Transverse colon (tissue), 4 donors: ENCODE measurements at regions not wholly inside any gene's neighbourhood (a gene's known extent, or its start where the extent isn't known, plus 50 kb on each side); places are given as distances from the start of the nearest gene placed in this dataset.
"Not testable (repeated sequence)": the region's sequence is repeated elsewhere in the genome, so short reads cannot be mapped to it uniquely, and the experiment has no call there.

Experiments
- DNase-seq: peaks from one replicate; pipeline ENCODE4 v3.0.0-alpha.2; 2019
- H3K27ac ChIP-seq, 4 donors: fragments of 200-600 bp; sonication (generic); 2 replicates each; pipeline ENCODE4 v1.5.1; 2016 to 2018; ENCODE audit warnings: inconsistent platforms in 4 of 4
- H3K27me3 ChIP-seq: fragments of 200-600 bp; sonication (generic); 2 replicates; pipeline ENCODE4 v1.5.1; 2017; ENCODE audit warnings: inconsistent platforms
- H3K36me3 ChIP-seq, 4 donors: fragments of 200-600 bp; sonication (generic); 2 replicates each; pipeline ENCODE4 v1.5.1; 2017 to 2019; ENCODE audit warnings: inconsistent platforms in 4 of 4
- H3K4me1 ChIP-seq, 4 donors: fragments of 200-600 bp; sonication (generic); 2 replicates each; pipeline ENCODE4 v1.5.1; 2017 to 2020; ENCODE audit warnings: inconsistent platforms in 4 of 4
- H3K4me3 ChIP-seq, 4 donors: fragments of 200-600 bp; sonication (generic); 1 replicate in 1 of 4; 2 replicates in 3 of 4; pipeline versions ENCODE4 v1.5.1 to v1.6.1; 2017 to 2019; ENCODE audit warnings: inconsistent platforms in 4 of 4
- H3K9me3 ChIP-seq, 2 donors: fragments of 200-600 bp; sonication (generic); 2 replicates each; pipeline ENCODE4 v1.5.1; 2017 to 2019; ENCODE audit warnings: inconsistent platforms in 2 of 2
- EP300 ChIP-seq: sonication (generic); formaldehyde crosslinking; IDR thresholded peaks from one replicate; pipeline ENCODE4 v1.6.1; 2017; ENCODE audit warnings: antibody characterized with exemption, low read depth
- POLR2A ChIP-seq: fragments of 450-650 bp; IDR thresholded peaks from one replicate; pipeline ENCODE4 v1.6.1; 2016; ENCODE audit warnings: antibody characterized with exemption, mild to moderate bottlenecking, moderate library complexity
- POLR2AphosphoS5 ChIP-seq, 3 donors: sonication (generic); formaldehyde crosslinking; IDR thresholded peaks; one replicate each; pipeline ENCODE4 v1.6.1; 2016; ENCODE audit warnings: antibody characterized with exemption in 3 of 3
- WGBS, 2 donors: methylation state at CpG; one replicate each; pipeline ENCODE4 v1.1.5; 2018; ENCODE audit warnings: low coverage in 1 of 2; 5-methylcytosine and 5-hydroxymethylcytosine counted together
- in situ Hi-C, 4 donors: fragments of 200-750 bp; cut with MboI; loops; one replicate each; pipeline versions ENCODE4 v1.15.0 to v1.15.1; 2017; ENCODE audit warnings: low sequenced_read_pairs in 3 of 4, low pct_ligation_motif_present in 1 of 4, low pct_unique_long_range_greater_than_20kb in 1 of 4
- intact Hi-C: fragments of 100-400 bp; cut with DNase I; formaldehyde crosslinking; loops from one replicate; pipeline ENCODE4 v1.15.1; 2023; ENCODE audit warnings: low total_unique reads
- TF ChIP-seq, protein P1 (sequence below), 5 experiments: fragments of 200-600 bp in 3 of 5; fragments of 450-650 bp in 2 of 5; sonication (generic) in 3 of 5; IDR thresholded peaks; 1 replicate in 2 of 5; 2 replicates in 3 of 5; pipeline ENCODE4 v1.5.1; 2016 to 2017; ENCODE audit warnings: antibody characterized with exemption in 5 of 5, inconsistent platforms in 3 of 5, mild to moderate bottlenecking in 2 of 5, moderate library complexity in 1 of 5

DNA sequence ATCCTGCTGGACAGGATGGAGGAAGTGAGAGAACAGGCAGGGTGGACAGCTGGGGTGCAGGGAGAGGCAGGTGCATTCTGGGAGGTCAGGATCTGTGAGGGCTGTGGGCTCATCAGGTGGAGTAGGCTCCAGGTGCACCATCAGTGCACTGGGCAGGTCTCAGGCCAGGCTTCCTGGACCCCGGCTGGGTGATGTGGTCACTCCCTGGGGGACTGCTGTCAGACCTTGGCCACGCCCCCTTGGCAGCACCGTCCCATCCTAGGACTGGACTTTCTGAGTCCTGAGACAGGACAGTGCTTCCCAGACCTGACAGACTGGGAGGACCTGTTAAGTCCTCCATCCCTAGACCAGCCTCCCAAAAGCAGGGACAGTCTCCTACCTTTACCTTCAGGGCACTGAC lies 626.7 kb upstream of the DEFB115 start:
- TF ChIP-seq POLR2AphosphoS5 (IDR thresholded peaks at IDR 0.05): no peak
- TF ChIP-seq POLR2A: no peak
- TF ChIP-seq, protein P1, sequence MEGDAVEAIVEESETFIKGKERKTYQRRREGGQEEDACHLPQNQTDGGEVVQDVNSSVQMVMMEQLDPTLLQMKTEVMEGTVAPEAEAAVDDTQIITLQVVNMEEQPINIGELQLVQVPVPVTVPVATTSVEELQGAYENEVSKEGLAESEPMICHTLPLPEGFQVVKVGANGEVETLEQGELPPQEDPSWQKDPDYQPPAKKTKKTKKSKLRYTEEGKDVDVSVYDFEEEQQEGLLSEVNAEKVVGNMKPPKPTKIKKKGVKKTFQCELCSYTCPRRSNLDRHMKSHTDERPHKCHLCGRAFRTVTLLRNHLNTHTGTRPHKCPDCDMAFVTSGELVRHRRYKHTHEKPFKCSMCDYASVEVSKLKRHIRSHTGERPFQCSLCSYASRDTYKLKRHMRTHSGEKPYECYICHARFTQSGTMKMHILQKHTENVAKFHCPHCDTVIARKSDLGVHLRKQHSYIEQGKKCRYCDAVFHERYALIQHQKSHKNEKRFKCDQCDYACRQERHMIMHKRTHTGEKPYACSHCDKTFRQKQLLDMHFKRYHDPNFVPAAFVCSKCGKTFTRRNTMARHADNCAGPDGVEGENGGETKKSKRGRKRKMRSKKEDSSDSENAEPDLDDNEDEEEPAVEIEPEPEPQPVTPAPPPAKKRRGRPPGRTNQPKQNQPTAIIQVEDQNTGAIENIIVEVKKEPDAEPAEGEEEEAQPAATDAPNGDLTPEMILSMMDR (IDR thresholded peaks at IDR 0.05): no peak
- no peak for TF ChIP-seq EP300
- H3K9me3 ChIP-seq: peaks cover 0 to 3% of the 10 kb centered on the region in 2 donors
- H3K27me3 ChIP-seq: no peaks in the 10 kb centered on the region
- in situ Hi-C loops: no loop called here
- H3K4me1 ChIP-seq: no peaks in the 10 kb centered on the region
- no peak overlapping the region for H3K27ac ChIP-seq
- intact Hi-C loops: no loop called here
- no peaks in the 10 kb centered on the region for H3K36me3 ChIP-seq
- H3K4me3 ChIP-seq: no peak overlapping the region
- 68% methylated on average over 3 of the region's 3 CpGs; no CpG with 5 or more reads in 1 of the 2 donors for WGBS, 2 donors
- no peak for DNase-seq

DNA sequence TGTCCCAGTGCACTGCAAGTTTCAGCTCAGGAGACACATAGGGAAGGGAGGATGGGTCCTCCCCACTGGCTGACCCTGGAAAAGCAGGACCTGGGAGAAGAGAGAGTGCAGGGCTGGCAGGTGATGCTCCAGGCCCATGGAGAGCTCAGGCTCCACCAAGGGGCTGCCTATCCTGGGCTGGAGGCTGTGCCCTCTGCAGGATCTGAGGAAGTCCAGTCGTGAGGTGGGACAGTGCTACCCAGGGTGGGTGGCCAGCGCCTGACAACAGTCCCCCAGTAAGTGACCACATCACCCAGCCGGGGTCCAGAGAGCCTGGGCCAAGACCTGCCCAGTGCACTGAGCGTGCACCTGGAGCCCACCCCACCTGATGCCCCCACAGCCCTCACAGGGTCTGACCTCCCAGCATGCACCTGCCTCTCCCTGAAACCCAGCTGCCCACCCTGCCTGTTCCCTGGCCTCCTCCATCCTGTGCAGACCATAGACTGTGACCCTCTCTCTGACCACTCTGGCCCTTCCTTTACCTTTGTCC lies 626.1 kb upstream of the DEFB115 start:
- in situ Hi-C loops, DNase-seq, H3K27ac ChIP-seq, H3K36me3 ChIP-seq, H3K4me3 ChIP-seq, H3K4me1 ChIP-seq, H3K27me3 ChIP-seq, intact Hi-C loops, H3K9me3 ChIP-seq: not testable (repeated sequence)
- WGBS, 2 donors: 0% methylated on average over 1 of the region's 4 CpGs; no CpG with 5 or more reads in 1 of the 2 donors

DNA sequence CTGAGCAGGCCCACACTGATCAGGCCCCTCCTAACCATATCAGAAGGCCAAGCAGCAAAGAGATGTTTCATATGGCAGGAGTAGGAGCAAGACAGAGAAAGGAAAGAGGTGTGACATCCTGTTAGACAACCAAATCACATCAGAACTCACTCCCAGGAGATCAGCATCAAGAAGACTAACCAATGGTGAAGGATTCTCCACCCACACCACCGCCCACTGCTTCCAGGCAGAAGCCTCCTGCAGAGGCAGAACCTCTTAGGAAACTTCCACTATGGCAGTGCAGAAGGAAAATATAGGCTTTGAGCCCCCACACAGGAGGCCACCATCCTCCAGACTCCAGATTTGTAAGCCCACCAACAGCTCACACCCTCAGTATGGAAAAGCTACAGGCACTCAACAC lies 624.7 kb upstream of the DEFB115 start:
- intact Hi-C loops: not testable (repeated sequence)
- WGBS, 2 donors: 47 to 86% methylated on average over 1 of the region's 1 CpG

DNA sequence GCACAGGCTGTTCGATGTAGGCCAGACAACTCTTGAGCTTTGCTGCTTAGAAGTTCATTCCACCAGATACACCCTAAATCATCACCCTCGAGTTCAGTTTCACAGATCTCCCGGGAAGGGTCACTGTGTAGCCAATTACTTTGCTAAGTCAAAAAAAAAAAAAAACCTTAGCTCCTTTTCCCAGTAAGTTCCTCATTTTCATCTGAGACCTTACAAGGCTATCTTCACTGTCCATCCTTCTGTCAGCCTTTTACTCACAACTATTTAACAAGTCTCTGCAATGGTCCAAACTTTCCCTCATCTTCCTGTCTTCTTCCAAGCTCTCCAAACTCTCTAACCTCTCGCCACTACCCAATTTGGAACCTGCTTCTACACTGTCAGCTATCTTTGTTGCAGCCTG lies 615.9 kb upstream of the DEFB115 start:
- intact Hi-C loops, H3K4me1 ChIP-seq, H3K27me3 ChIP-seq, in situ Hi-C loops, H3K4me3 ChIP-seq, H3K36me3 ChIP-seq, DNase-seq, H3K27ac ChIP-seq, H3K9me3 ChIP-seq: not testable (repeated sequence)
- WGBS, 2 donors: 56 to 65% methylated on average over 4 of the region's 4 CpGs

More for the DNA sequence above, 624.7 kb upstream of the DEFB115 start:
- H3K36me3 ChIP-seq, H3K27ac ChIP-seq, H3K4me1 ChIP-seq, DNase-seq, in situ Hi-C loops, H3K4me3 ChIP-seq, H3K27me3 ChIP-seq, H3K9me3 ChIP-seq: not testable (repeated sequence)

DNA sequence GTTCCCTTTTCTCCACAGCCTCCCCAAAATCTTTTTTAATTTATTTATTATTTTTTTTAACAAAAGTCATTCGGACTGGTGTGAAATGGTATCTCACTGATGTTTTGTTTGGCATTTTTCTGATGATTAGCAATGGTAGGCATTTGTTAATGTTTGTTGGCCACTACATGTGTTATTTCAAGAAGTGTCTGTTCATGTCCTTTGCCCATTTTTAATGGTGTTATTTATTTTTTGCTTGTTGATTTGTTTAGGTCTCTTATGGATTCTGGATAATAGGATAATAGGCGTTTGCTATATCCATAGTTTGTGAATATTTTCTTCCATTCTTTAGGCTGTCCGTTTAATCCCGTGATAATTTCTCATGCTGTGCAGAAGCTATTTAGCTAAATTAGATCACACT lies 596.5 kb upstream of the DEFB115 start:
- intact Hi-C loops, H3K27ac ChIP-seq, H3K36me3 ChIP-seq, H3K9me3 ChIP-seq, H3K4me1 ChIP-seq, H3K4me3 ChIP-seq, DNase-seq, in situ Hi-C loops, H3K27me3 ChIP-seq: not testable (repeated sequence)
- WGBS, 2 donors: 84 to 86% methylated on average over 4 of the region's 4 CpGs

DNA sequence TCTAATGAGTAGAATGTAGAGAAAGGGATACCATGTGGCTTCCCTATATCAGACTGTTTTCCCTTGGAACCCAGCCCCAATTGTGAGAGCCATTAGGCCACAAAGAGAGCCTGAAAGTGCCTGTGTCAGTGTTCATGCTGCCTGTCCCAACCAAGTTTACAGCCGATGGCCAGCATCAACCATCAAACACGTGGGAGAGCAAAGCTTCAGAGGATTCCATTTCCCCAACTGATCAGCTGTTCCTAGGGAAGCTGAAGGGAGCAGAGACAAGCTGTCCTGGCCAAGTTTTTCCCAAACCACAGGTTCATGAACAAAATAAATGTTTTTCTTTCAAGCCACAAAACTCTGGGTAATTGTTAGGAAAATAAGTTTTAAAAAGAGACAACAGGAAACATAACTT lies 589.0 kb upstream of the DEFB115 start:
- H3K36me3 ChIP-seq, H3K4me3 ChIP-seq, in situ Hi-C loops, H3K27ac ChIP-seq, DNase-seq, H3K4me1 ChIP-seq, H3K27me3 ChIP-seq, H3K9me3 ChIP-seq, intact Hi-C loops: not testable (repeated sequence)
- WGBS, 2 donors: 33 to 50% methylated on average over 2 of the region's 2 CpGs

DNA sequence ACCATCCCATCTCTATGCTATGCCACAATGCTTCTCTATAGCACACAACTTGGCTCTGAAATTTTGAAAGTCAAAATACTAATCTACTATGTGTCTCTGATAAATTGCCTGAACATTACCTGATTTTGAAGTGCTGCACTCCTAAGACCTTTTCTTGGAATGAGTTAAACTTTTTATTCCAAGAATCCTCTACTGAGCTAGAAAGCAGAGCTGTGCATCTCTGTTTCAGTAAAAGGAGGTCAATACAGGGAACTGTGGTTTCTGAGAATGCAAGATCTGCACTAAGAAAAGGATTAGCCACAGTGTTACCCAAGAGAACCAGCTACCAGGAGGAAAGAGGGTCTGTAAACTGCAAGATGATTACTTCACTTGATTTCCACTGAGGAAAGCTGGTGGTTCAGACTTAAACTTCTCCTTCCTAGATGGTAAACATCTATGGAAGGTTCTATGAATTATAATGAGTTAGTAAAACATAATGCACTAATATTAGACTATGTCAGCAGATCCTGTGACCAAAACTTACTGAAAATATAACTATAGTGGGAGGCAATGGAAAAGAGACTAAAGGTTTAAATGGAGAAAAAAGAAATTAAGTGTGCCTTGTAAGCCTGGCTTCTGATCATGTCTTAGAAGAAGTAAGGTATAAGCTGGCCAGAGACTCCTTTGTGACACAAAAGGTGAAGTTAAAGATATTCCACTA lies 588.0 kb upstream of the DEFB115 start:
- H3K27ac ChIP-seq, in situ Hi-C loops, H3K36me3 ChIP-seq, DNase-seq, H3K4me3 ChIP-seq, H3K9me3 ChIP-seq, H3K27me3 ChIP-seq, intact Hi-C loops, H3K4me1 ChIP-seq: not testable (repeated sequence)

DNA sequence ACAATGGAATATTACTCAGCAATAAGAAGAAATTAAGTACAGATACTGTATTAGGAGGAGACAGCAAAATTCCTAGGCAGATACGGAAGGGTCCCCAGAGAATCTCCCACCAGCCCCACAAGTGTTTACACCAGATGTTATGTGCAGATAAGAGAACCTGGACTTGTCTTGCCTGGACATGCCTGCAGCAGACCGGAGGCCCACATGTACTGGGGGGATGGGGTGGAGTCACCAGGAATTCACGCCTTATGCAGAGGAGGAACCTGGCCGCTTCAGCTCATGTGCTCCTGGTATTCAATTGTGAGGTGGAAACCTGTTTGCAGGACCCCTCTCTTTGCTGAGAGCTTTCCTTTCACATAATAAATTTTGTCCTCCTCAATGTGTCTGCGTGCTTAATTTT lies 586.3 kb upstream of the DEFB115 start:
- intact Hi-C loops, H3K9me3 ChIP-seq, H3K27me3 ChIP-seq, H3K36me3 ChIP-seq, in situ Hi-C loops, H3K4me3 ChIP-seq, H3K27ac ChIP-seq, H3K4me1 ChIP-seq, DNase-seq: not testable (repeated sequence)
- 73 to 100% methylated on average over 2 to 5 of the region's 5 CpGs for WGBS, 2 donors

DNA sequence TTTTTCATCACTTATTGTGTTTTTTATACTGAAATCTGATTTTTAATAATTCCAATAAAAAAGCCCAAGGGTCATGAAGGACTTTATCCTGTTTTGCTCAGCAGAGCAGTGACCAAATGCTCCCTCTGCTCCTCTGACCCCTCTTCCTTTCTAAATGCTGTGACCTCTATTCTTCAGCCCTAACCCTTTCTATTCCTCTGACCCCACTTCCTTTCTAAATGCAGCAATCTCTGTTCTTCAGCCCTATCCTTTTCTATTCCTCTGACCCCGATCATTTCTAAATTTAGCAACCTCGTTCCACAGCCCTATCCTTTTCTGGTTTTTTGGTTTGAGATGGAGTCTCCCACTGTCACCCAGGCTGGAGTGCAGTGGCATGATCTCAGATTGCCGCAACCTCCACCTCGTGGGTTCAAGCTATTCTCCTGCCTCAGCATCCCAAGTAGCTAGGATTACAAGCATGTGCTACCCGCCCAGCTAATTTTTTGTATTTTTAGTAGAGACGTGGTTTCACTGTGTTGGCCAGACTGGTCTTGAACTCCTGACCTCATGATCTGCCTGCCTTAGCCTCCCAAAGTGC lies 581.4 kb upstream of the DEFB115 start:
- H3K27me3 ChIP-seq, intact Hi-C loops, in situ Hi-C loops, H3K36me3 ChIP-seq, H3K4me1 ChIP-seq, H3K9me3 ChIP-seq, H3K27ac ChIP-seq, DNase-seq, H3K4me3 ChIP-seq: not testable (repeated sequence)
- WGBS, 2 donors: 76 to 77% methylated on average over 6 of the region's 6 CpGs

DNA sequence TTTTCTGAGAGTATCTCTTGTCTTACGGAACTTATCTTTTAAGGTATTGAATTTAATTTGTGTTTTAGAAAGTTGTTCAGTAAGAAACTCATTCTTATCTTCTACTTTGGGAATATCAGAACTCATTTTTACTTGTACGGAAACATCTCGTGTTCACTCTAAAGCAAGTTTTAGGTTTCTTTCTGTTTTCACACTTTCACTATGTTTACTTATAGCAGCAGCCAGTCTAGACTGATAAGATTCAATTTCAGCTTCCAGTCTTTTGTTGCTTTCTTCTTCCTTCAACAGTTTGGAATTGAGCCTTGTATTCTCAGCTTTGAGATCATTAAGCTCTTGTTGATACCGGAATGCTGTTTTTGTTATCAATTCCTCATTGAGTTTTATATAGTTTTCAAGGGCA lies 575.2 kb upstream of the DEFB115 start:
- H3K27ac ChIP-seq, H3K4me3 ChIP-seq, intact Hi-C loops, H3K9me3 ChIP-seq, DNase-seq, H3K4me1 ChIP-seq, in situ Hi-C loops, H3K36me3 ChIP-seq, H3K27me3 ChIP-seq: not testable (repeated sequence)
- 87 to 97% methylated on average over 3 to 4 of the region's 4 CpGs for WGBS, 2 donors
